WI38 (cell line): ENCODE measurements at regions not wholly inside any gene's neighbourhood (a gene's known extent, or its start where the extent isn't known, plus 50 kb on each side); places are given as distances from the start of the nearest gene placed in this dataset.

Source experiments
- H3K4me3 ChIP-seq: 2 replicates; pipeline ENCODE4 v1.5.1; 2011; ENCODE audit warnings: low read depth, mild to moderate bottlenecking, control low read depth, low read length
- CTCF ChIP-seq: IDR thresholded peaks from 2 replicates; pipeline ENCODE4 v1.5.1; 2012; ENCODE audit warnings: low read depth, mild to moderate bottlenecking, control low read depth, low read length

DNA sequence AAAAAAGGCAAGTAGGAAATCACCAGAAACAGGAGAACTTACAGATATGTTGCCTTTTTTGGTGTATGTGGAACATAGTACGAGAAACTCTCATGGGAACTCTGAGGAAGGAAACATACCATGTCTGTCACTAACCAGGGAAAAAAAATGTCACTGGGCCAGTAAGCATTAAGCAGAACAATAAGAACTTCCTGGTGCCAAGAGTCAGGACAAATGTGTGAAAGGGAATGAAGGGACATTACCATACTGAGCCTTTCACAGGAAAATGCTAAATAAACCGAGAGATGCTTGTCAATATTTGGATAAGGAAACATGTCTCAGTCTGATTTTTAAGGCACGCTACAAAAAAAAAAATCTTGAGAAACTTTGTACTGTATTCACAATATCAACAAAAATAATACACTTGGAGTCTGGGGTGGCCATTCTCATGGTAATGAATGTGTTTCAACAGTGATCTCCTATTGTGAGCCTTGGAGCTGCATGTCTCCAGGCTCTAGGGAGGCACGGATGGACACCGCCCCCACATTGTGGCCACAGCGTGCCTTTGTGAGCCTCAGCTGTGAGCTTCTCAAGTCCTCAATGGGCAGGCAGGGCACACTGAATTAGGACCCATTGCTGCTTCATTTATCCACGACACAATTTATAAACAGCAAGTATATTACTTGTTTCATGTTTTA is 113.0 kb upstream of the ARGLU1 start:
- TF ChIP-seq CTCF, result no peak
- H3K4me3 ChIP-seq, result no peak overlapping the region

DNA sequence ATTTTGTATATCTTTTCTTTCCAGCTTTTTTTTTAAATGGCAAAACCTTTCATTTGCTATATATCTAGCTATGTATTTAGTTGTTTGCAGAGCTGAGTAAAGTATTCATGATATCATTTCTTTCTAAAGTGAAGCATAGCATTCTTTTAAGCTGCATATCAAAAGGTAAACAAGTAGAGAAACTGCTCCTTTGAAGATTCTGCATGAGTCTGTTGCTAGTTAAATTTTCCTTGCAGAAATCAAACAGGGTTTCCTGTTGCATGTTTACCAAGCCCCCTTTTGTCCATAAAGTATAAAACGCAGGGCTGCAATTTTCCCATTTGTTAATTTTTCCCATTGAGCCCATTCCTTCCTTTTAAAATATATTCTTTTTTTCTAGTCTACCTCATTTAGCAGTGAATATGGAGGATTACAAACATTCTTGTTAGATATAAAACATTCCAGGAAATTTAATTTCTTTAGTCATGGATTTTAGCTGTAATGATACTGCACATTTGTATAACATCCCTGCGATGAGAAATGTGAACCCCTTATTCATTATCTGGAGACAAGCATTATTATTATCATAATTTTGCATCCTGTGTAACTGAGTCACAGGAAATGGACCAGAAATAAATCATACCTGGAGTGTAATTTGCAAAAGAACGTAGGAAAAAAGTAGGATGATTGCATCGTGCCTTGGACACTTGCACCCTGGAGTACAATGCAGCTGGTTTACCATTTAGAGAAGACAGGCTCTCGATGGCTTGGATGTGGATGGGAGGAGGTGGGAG is 110.9 kb upstream of the ARGLU1 start:
- H3K4me3 ChIP-seq, result no peak overlapping the region
- no peak for TF ChIP-seq CTCF

DNA sequence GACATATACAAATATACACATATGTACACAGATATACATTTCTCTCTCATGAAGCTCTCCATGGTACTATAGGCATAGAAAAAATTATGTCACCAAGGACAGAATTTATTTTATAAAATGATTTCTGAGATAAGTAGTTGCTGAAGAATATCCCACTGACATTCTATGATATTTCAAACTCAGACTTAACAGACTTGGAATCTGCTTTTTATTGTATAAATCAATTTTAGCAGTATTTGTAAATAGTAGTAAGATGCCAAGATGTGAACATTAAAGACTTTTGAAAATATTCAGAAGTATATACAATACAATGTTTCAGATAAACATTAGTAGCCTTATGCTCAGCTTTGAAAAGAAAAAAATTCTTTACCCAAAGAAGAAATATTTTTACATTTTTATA is 107.4 kb upstream of the ARGLU1 start:
- H3K4me3 ChIP-seq, result no peak overlapping the region
- TF ChIP-seq CTCF, result no peak

DNA sequence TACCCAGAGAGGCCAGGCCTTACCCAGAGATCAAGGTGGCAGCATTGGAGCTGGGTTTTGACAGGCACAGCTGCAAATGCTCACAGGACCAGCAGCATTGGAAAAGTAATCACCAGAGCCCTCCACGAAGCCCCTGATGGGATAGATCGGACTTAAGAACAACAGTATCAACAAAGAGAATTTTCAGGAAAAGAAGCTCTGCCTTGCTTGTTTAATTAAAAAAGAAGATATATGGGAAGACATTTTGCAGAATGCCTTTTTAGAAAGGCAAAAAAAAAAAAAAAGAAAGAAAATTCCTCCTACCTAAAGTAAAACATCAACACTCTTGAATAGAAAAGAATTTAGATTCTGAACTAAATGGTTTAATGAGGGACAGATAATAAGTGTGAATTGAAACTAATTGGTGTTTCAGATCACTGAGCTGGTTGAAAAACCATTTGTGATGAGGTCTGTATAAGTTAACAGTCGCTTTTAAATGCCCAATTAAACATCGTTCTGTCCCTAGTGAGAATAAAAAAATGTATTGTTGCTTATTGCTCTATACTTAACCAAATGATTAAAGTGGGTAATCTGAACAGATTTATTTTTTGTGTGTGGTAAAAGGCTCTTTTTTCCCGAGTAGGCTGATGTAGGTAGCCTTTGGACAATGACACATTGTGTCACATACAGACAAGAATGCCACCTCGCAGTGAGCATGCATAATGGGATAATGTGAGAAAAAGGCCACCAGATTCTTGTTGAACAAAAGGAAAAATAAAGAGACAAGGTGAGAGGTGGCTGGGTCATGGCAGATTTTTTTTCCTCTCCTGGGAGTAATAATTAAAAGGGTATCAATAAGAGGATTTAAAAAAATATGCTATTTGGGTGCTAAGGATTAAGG is 93.0 kb upstream of the ARGLU1 start:
- H3K4me3 ChIP-seq, result no peak overlapping the region
- no peak for TF ChIP-seq CTCF

DNA sequence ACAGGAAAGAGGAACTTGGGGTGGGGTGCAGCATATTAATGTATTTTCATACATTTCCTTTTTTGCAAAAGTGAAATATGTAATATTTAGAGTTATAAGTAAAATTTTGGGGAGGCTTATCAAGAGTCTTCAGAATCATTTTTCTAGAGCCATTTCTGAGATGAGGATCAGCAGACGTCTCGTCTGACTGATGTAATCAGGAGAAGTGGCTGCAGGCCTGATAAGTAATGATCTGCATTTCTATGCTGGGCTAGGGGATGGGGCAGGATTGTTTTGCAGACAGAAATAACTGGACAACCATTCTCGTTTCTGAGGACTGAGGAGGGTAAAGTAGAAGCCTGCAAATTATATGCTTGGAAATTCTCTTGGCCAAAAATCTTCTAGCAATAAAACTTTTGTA is 89.2 kb upstream of the ARGLU1 start:
- no peak for TF ChIP-seq CTCF
- no peak overlapping the region for H3K4me3 ChIP-seq

DNA sequence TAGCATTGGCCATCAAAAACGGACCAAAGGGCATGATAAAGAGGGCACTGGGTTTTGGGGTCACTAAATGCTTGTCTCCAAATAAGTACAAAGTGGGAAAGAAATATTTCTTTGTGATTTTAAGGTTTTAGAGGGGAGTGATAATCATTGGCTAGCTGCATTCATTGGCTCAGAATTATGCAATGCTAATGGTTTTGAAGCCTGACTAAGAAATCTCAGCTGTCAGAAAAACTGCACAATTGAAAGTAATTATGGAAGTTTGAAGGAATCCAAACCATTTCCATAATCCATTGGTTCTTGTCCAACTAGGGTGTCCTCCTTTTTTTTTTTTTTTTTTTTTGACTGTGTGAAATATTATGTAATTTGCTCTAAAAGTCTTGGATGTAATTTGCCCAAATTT is 88.2 kb upstream of the ARGLU1 start:
- H3K4me3 ChIP-seq, result no peak overlapping the region
- no peak for TF ChIP-seq CTCF
